A204.1 (cell line): ENCODE measurements at regions not wholly inside any gene's neighbourhood (a gene's known extent, or its start where the extent isn't known, plus 50 kb on each side); places are given as distances from the start of the nearest gene placed in this dataset.
"Not testable (repeated sequence)": the region's sequence is repeated elsewhere in the genome, so short reads cannot be mapped to it uniquely, and the experiment has no call there.

ENCODE experiments used
- FAIRE-seq: peaks from 2 replicates; lab custom pipeline; 2012; peaks lifted over from hg19 to GRCh38; lab: Jason Lieb, UNC

GRCh38 chr1:222061711-222062359 lies 319.9 kb upstream of the DUSP10 start:
- no peak for FAIRE-seq

- no peak for FAIRE-seq
Measured at GRCh38 chr1:222060210-222060916, 318.5 kb upstream of the DUSP10 start.

- no peak for FAIRE-seq
Measured at GRCh38 chr1:222058249-222058648, 316.4 kb upstream of the DUSP10 start.

- no peak for FAIRE-seq
Measured at GRCh38 chr1:222057162-222057561, 315.3 kb upstream of the DUSP10 start.

GRCh38 chr1:222054416-222054815 lies 312.5 kb upstream of the DUSP10 start:
- no peak for FAIRE-seq

GRCh38 chr1:222053790-222054294 lies 312.0 kb upstream of the DUSP10 start:
- no peak for FAIRE-seq

- FAIRE-seq = not testable (repeated sequence)
Measured at GRCh38 chr1:222051311-222051710, 309.4 kb upstream of the DUSP10 start.

- FAIRE-seq = not testable (repeated sequence)
Measured at GRCh38 chr1:222049661-222050060, 307.8 kb upstream of the DUSP10 start.

GRCh38 chr1:222049176-222049575 lies 307.3 kb upstream of the DUSP10 start:
- FAIRE-seq = no peak

- no peak for FAIRE-seq
Measured at GRCh38 chr1:222048094-222048595, 306.3 kb upstream of the DUSP10 start.

GRCh38 chr1:222047366-222047765 lies 305.5 kb upstream of the DUSP10 start:
- FAIRE-seq = no peak

GRCh38 chr1:222046684-222047263 lies 304.9 kb upstream of the DUSP10 start:
- no peak for FAIRE-seq

- FAIRE-seq = no peak
Measured at GRCh38 chr1:222045786-222046185, 303.9 kb upstream of the DUSP10 start.

GRCh38 chr1:222045236-222045635 lies 303.3 kb upstream of the DUSP10 start:
- FAIRE-seq = no peak

GRCh38 chr1:222043444-222044292 lies 301.8 kb upstream of the DUSP10 start:
- FAIRE-seq = no peak

- FAIRE-seq = no peak
Measured at GRCh38 chr1:222042120-222042519, 300.2 kb upstream of the DUSP10 start.

GRCh38 chr1:222040955-222041354 lies 299.1 kb upstream of the DUSP10 start:
- FAIRE-seq = no peak

- FAIRE-seq = no peak
Measured at GRCh38 chr1:222040121-222040805, 298.4 kb upstream of the DUSP10 start.

GRCh38 chr1:222038971-222039370 lies 297.1 kb upstream of the DUSP10 start:
- FAIRE-seq = no peak

GRCh38 chr1:222037720-222038119 lies 295.8 kb upstream of the DUSP10 start:
- no peak for FAIRE-seq

- no peak for FAIRE-seq
Measured at GRCh38 chr1:222034790-222035189, 292.9 kb upstream of the DUSP10 start.

GRCh38 chr1:222033450-222033849 lies 291.6 kb upstream of the DUSP10 start:
- FAIRE-seq = no peak
